C4-2B (cell line): ENCODE measurements at regions not wholly inside any gene's neighbourhood (a gene's known extent, or its start where the extent isn't known, plus 50 kb on each side); places are given as distances from the start of the nearest gene placed in this dataset.

Source experiments
- ZFX ChIP-seq: fragments of 450-650 bp; IDR thresholded peaks from 2 replicates; pipeline ENCODE4 v1.6.1; 2017
- TF ChIP-seq, protein P1 (sequence below): fragments of 450-650 bp; conservative IDR thresholded peaks from 2 replicates; pipeline ENCODE4 v1.5.1; 2017; ENCODE audit warnings: mild to moderate bottlenecking

DNA sequence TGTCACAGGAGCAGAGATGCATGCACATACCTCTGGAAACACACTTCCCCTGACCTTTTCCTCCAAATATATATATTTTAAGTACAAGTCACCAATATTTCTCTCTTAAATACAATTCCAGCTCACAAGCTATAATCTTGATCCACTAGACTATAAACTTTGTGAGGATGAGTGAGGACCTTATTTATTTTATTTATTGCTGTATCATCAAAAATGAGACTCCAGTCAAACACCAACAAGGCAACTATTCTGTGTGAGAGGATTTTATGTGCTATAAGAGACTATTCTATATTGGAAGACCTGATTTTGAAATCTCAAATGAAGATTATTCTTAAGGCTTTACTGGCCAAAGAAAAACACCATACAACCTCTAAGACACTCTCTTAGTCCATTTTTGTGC lies 1352.2 kb downstream of the SUCLG1 start:
- TF ChIP-seq, protein P1, sequence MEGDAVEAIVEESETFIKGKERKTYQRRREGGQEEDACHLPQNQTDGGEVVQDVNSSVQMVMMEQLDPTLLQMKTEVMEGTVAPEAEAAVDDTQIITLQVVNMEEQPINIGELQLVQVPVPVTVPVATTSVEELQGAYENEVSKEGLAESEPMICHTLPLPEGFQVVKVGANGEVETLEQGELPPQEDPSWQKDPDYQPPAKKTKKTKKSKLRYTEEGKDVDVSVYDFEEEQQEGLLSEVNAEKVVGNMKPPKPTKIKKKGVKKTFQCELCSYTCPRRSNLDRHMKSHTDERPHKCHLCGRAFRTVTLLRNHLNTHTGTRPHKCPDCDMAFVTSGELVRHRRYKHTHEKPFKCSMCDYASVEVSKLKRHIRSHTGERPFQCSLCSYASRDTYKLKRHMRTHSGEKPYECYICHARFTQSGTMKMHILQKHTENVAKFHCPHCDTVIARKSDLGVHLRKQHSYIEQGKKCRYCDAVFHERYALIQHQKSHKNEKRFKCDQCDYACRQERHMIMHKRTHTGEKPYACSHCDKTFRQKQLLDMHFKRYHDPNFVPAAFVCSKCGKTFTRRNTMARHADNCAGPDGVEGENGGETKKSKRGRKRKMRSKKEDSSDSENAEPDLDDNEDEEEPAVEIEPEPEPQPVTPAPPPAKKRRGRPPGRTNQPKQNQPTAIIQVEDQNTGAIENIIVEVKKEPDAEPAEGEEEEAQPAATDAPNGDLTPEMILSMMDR, result no peak
- no peak for TF ChIP-seq ZFX
